ENCODE measurements at regions not wholly inside any gene's neighbourhood (a gene's known extent, or its start where the extent isn't known, plus 50 kb on each side); places are given as distances from the start of the nearest gene placed in this dataset.
A peak's percentile ranks its signal among the peaks of the same experiment; 100 is the strongest.
"Not testable (repeated sequence)": the region's sequence is repeated elsewhere in the genome, so short reads cannot be mapped to it uniquely, and the experiment has no call there.

DNA sequence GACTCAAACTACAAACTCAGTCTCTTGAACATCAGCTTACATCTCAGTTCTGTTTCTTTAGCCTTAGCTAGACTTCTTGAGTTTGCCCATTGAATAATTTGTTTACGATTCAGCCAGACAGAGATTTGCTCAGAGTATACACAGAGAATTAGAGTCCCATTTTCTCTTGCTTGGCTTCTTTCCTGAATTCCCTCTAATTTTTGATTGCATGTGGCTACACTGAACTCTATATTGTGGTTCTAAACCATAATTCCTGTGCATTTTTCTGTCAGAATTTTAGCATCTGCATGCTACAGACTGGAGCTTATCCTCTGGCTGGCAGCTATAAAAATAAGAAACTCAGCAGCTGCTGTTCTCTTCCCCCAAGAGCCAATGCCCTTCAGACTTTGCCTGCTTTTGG lies 354.9 kb downstream of the MDFIC start:
- TF ChIP-seq, protein P1, sequence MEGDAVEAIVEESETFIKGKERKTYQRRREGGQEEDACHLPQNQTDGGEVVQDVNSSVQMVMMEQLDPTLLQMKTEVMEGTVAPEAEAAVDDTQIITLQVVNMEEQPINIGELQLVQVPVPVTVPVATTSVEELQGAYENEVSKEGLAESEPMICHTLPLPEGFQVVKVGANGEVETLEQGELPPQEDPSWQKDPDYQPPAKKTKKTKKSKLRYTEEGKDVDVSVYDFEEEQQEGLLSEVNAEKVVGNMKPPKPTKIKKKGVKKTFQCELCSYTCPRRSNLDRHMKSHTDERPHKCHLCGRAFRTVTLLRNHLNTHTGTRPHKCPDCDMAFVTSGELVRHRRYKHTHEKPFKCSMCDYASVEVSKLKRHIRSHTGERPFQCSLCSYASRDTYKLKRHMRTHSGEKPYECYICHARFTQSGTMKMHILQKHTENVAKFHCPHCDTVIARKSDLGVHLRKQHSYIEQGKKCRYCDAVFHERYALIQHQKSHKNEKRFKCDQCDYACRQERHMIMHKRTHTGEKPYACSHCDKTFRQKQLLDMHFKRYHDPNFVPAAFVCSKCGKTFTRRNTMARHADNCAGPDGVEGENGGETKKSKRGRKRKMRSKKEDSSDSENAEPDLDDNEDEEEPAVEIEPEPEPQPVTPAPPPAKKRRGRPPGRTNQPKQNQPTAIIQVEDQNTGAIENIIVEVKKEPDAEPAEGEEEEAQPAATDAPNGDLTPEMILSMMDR (conservative IDR thresholded peaks at IDR 0.05; ENCODE audit: low read depth, low read length) = no peak
- no peak overlapping the region for H3K4me3 ChIP-seq (ENCODE audit: low read depth, low read length)
- no peak for DNase-seq (ENCODE audit: low read depth)

- H3K4me3 ChIP-seq (ENCODE audit: low read depth, low read length); DNase-seq (ENCODE audit: low read depth): not testable (repeated sequence)
These were observed 352.0 kb downstream of the MDFIC start for GRCh38 chr7:115273855-115274254.

DNA sequence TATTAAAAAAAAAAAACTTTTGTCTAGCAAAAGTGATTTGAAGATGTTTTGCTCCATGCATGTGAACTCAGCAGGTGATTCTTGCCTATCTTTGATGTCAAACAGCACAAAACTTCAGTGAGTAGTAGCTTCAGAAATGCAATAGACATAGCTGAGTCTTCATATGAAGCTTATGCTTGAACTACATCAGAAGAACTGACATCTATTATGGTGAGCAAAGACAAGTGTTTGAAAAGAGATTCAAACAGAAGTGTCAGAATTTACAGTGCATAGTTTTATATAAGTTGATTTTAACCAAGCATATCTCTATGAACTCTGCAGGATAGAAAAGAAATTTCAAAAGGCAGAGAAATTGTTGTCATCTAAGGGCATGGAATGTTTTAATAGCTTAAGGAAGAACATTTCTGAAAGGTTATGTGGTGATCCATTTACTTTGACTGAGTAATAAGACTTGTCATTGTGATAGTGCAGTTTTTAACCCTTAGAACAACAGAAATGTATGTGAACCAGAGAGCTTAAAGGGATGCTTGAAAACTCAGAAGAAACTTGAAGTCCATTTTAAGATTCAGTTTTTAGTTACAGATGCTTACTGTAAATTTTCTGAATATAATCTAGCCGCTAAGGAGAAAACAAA lies 351.4 kb downstream of the MDFIC start:
- TF ChIP-seq, protein P1 (conservative IDR thresholded peaks at IDR 0.05; ENCODE audit: low read depth, low read length) = no peak
- no peak overlapping the region for H3K4me3 ChIP-seq (ENCODE audit: low read depth, low read length)
- DNase-seq (ENCODE audit: low read depth) = peak; percentile 8

- H3K4me3 ChIP-seq (ENCODE audit: low read depth, low read length) = no peak overlapping the region
- DNase-seq (ENCODE audit: low read depth) = peak; percentile 80
- TF ChIP-seq, protein P1 (conservative IDR thresholded peaks at IDR 0.05; ENCODE audit: low read depth, low read length) = no peak
These were observed 349.7 kb downstream of the MDFIC start for GRCh38 chr7:115271332-115272235.

GRCh38 chr7:115269486-115269885 lies 347.6 kb downstream of the MDFIC start:
- TF ChIP-seq, protein P1 (conservative IDR thresholded peaks at IDR 0.05; ENCODE audit: low read depth, low read length) = no peak
- DNase-seq (ENCODE audit: low read depth) = peak; percentile 13
- H3K4me3 ChIP-seq (ENCODE audit: low read depth, low read length) = no peak overlapping the region

- no peak overlapping the region for H3K4me3 ChIP-seq (ENCODE audit: low read depth, low read length)
- DNase-seq (ENCODE audit: low read depth) = no peak
- TF ChIP-seq, protein P1 (conservative IDR thresholded peaks at IDR 0.05; ENCODE audit: low read depth, low read length) = no peak
These were observed 345.6 kb downstream of the MDFIC start for GRCh38 chr7:115267503-115267902.

- H3K4me3 ChIP-seq (ENCODE audit: low read depth, low read length) = no peak overlapping the region
- peak; percentile 41 for DNase-seq (ENCODE audit: low read depth)
- TF ChIP-seq, protein P1 (conservative IDR thresholded peaks at IDR 0.05; ENCODE audit: low read depth, low read length) = no peak
These were observed 338.5 kb downstream of the MDFIC start for GRCh38 chr7:115260381-115260780.

All from choroid plexus epithelial cell (primary cell).